GM21390 (cell line): ENCODE measurements at regions not wholly inside any gene's neighbourhood (a gene's known extent, or its start where the extent isn't known, plus 50 kb on each side); places are given as distances from the start of the nearest gene placed in this dataset.
"Not testable (repeated sequence)": the region's sequence is repeated elsewhere in the genome, so short reads cannot be mapped to it uniquely, and the experiment has no call there.

Experiments
- ATAC-seq: cut with Tn5 transposase; IDR thresholded peaks from one replicate; pipeline ENCODE4 v1.9.1; 2021; ENCODE audit not compliant: unreplicated experiment

DNA sequence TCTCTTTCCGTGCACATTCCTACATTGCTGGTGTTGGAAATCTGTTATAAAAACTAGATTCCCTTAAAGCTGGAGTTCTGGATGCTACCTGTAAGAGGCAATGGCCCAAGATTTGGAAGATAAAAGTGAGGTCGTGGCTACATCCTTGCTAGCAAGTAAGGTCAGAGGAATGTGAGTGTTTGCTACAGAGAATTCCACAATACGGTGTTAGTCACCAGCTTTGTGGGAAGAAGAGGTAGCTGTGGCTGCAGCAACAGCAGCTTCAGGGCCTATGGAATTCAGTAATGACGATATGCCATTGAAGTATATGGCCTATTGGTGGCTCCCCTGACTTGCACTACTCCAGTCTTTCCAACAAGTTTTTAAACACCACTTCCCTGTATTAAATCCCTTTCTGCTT, 227.7 kb upstream of the TMEM260 start:
- no peak for ATAC-seq

DNA sequence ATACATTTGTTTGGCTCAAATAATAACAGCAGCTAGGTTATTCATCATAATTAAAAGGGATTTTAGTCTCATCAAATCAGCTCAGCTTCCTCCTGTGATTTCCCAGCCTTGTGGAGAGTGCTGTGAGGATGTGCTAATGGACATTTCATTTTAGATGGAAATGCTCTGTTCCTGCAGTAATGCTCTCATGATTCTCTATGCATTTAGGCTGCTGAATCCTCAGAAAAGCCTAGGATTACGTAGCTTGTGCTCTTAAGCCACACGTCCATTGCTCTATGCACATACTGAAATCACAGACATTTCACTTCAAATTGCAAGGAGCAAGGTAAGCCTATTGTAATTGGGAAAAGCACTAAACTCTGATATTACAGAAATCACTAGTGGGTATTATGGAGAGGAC, 226.6 kb upstream of the TMEM260 start:
- no peak for ATAC-seq

DNA sequence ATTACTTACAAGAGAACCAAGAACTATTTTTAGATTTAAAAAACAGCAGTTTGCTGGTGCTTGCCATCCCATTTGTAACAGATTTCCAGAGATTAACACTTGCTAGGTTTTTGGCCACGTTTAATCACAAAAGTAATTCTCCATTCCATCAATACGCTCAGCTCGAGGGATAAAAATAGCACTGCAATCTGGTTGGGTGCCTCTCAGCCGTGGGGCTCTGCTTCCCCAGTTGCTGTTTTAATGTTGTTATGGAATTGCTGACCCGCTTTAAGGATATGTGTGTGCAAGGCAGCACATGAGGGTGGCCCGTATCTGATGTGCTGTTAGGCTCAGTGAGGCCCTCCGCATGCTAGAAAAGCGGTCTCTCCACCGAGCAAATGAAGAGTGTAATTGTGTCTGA, 222.2 kb upstream of the TMEM260 start:
- ATAC-seq, result no peak

DNA sequence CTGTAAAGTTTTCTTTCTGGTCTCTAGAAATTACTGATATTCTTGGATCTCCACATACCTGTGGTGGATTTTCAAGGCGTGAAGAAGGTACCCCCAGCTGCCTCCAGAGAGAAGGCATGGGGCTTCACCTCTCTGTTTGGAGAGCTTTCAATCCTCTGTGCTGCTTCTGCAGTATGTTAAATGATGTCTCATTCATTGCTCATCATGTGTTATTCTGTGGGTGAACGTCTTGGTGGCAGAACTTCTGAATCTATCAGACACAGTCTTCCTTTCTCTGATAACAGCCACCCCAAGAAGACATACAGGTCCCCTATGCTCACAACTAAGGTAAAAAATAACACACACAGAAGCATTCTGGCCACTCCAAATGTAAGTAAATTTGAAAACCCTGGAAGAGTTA, 221.3 kb upstream of the TMEM260 start:
- no peak for ATAC-seq

DNA sequence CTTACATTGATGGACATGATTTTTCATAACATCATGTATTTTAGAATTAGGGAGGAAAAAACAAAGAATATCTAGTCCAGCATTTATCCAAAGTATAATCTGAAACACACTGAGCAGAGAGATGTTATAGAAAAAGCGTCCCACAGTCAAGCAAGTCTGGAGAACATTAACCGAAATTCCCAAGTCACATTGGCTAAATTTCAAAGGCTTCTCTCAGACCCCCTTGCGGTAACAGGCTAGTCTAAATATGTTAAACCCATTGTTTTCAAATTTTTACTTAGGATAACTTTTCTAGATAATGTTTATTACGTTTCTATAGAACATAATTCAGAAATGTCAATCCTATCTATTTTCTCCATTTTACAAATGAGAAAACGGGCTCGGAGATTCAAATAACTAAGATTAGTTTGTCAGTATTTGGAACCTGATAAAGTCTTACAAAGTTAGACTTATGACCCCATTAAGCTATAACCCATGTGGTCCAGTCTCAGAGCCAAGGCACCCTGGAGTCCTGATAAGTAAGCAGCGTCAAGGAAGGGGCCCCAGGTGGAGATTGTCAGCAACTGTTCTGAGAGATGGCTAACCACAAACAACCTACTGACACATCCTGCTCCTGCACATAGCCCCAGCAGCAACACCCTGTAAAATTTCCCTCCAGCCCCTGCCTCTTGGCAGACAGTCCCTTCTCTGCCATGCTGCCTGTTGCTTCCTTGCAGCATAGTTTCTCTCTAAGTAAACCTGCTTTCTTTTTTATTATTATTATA, 220.6 kb upstream of the TMEM260 start:
- ATAC-seq, result no peak

DNA sequence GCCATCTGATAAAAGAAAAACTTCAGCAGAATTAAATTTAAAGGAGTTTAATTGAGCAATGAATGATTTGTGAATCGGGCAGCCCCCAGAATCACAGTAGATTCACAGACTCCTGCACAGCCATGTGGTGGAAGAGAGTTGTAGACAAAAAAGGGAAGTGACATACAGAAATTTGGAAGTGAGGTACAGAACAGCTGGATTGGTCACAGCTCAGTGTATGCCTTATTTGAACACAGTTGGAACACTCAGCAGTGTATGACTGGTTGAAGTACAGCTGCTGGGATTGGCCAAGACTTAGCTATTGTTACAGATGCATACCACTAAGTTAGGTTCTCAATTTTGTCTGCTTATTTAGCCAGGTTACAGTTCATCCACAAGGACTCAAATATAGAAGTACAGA, 213.9 kb upstream of the TMEM260 start:
- ATAC-seq, result not testable (repeated sequence)

DNA sequence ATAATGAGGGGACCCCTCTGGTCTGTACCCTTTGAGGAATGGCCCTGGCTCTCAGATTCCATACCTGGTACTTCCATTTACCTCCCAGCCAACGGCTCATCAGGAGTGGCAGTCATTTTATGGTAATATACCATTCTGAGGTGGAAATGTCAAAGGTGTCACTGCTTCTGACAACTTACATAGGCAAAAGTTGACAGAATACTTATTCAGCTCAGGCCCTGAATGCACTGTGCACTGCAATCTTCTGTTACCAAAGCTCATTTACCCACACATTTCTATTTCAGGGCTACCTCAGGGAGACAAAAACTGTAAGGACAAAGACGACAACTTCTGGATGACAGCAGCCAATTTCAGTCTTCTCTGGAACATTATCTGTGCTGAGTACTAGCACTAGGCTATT, 212.2 kb upstream of the TMEM260 start:
- no peak for ATAC-seq

DNA sequence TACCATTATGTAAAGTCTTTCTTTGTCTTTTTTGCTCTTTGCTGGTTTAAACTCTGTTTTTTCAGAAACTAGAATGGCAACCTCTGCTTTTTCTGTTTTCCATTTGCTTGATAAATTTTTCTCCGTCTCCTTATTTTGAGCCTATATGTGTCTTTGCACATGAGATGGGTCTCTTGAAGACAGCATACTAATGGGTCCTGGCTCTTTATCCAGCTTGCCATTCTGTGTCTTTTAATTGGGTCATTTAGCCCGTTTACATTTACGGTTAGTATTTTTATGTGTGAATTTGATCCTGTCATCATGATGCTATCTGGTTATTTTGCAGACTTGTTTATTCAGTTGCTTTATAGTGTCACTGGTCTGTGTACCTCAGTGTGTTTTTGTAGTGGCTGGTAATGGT, 207.9 kb upstream of the TMEM260 start:
- ATAC-seq, result no peak

DNA sequence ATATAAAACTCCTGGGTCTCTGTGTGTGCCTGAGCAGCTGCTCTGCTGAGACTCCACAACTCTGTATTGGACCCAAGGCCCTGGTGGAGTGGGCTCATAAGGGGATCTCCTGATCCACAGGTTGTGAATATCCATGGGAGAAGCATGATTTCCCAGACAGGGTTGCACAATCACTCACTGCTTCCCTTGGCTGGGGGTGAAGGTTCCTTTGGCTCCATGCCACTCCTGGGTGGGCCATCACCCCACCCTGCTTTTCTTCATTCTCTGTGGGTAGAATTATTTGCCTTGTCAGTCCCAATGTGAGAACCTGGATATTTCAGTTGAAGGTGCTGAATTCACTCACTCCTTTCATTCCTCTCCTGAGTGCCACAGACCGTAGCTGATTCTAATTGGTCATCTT, 205.2 kb upstream of the TMEM260 start:
- ATAC-seq, result no peak

DNA sequence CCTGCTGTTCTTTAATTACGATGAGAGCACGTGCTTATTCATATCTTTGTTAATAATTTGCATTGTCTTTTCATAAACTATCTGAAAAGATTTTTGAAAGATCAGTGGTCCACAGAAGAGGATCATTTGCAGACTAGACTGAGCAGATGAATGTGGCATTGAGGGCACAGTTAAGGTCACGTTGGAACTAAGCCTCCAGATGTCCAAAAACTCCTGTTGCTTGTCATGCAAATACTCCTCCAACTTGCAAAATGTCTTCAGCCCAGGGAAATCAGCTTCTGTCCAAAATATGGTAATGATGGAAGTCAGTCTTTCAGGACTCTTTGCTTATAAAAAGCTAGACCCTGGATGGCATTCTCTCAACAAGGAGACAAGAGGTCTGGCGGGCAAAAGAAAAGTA, 201.6 kb upstream of the TMEM260 start:
- ATAC-seq, result no peak

DNA sequence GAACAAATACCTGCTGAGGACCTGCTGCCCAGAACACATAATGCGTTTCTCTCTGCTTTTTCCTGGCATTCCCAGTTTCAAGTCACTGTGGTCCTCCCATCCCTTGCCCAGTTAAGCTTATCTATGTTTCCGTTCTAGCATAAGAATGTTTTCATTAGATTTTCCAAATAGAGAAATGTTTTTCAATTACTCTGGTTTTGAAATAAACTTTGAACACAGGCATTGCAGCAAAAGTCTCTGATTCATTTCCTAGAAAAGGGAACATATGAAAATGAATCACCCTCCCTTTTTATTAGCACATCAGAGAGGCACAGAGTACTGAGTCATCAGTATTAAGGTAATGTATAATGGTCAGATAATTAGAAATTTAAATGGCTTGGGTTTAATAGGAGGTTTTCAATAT, 201.1 kb upstream of the TMEM260 start:
- no peak for ATAC-seq

DNA sequence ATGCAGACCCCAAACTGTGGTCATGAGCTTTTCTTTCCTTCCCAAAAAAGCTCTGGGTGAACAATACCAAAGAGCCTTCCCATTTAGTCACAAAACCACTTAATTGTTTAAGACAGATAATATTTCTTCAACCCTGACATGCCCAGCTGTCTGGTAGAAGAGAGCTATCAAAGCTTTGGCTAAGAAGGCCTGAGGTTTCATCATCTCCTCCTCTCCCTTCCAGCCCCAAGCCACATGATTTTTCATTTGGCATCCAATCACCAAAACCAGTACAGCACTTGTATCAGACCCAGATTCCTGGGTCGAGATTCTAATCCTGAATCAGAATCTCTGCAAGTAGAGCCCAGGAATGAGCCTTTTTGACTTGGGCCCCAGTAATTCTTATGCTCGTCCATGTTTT, 199.6 kb upstream of the TMEM260 start:
- no peak for ATAC-seq

DNA sequence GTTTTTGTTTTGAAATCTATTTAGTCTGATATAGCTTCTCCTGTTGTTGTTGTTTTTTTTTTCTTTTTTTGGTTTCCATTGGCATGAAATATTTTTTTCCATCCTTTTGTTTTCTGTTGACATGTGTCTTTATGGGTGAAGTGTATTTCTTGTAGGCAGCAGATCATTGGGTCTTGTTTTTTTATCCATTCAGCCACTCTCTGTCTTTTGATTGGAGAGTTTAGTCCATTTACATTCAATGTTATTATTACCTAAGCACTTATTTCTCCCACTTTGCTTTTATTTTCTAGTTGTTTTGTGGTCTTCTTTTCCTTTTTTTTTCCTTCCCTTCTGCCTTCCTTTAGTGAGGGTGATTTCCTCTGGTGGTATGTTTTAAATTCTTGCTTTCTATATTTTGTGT, 193.6 kb upstream of the TMEM260 start:
- ATAC-seq, result no peak

DNA sequence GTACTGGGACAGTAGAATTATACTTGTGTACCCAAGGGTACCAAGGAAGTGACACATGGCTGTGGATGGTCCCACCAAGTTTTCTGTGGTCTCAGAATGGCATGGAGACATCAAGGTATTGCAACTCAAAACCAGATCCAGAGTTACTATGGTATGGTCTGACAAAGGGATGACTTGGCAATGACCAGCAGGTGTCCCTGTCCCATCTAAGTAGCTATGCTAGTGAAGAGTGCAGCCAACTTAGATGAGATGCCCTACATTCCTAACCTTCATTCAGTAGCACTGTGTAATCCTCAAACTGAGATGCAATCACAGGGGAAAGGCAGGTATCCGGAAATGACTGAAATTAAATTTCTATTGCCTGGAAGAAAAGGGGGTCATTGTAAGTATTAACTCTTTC, 188.7 kb upstream of the TMEM260 start:
- ATAC-seq, result no peak

DNA sequence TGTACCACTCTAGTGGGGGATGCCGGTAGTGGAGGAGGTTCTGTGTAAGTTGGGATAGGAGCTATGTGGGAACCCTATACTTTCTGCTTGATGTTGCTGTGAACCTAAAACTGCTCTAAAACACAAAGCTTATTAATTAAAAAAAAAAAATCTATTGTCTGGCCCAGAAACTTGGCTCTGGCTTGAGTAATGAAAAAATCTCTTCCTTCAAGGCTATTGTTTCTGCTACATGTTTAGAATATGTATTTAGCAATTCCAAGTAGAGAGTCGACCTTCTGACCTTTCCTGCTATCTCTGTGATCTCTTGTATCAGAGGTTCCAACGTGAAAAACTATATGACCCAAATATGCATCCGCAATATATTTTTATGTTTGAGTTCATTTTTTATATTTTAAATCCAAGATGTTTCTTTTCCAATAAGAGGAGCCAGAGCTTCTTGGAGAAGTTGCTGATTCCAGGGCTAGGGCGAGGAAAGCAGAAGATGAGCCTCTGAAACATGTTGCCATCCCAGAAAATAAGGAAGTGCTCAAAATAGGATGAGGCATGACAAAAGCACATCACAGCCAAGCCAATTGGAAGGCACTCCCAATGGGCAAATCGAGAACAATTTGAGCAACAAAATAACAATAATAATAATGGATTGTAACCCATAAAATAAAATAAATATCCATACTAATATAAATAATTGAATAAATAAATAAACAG, 184.6 kb upstream of the TMEM260 start:
- no peak for ATAC-seq

DNA sequence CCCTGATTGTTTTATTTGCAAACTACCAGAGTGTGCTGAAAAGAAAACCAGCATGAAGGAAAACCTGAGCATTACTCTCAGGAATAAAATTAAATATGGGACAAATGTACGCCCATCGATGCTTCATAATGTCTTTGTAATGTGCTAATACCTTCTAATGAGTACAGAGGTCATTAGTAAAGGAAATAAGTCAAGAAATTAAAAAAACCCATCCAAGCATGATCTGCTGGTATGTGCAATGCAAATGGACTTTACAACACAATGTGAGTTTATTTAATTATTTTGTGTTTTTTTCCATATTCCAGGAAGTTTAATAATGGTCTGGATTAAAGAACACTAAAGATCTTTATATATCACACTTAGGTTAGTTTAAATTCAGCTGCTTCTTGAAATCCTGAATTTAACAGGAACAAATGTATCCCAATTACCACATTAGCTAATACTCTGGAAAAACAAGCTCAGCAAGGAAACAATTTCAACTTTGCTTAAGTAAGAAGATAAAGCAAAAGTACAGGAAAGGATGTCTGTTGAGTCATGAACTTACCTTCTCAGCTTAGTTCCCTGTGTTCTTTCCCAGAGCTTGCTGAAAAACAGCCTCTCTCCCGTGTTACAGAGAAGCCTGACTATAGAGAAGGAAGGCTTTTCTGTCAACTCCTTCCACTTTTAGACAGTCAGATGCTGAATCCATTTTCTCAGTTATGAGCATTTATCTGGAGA, 179.3 kb upstream of the TMEM260 start:
- no peak for ATAC-seq

DNA sequence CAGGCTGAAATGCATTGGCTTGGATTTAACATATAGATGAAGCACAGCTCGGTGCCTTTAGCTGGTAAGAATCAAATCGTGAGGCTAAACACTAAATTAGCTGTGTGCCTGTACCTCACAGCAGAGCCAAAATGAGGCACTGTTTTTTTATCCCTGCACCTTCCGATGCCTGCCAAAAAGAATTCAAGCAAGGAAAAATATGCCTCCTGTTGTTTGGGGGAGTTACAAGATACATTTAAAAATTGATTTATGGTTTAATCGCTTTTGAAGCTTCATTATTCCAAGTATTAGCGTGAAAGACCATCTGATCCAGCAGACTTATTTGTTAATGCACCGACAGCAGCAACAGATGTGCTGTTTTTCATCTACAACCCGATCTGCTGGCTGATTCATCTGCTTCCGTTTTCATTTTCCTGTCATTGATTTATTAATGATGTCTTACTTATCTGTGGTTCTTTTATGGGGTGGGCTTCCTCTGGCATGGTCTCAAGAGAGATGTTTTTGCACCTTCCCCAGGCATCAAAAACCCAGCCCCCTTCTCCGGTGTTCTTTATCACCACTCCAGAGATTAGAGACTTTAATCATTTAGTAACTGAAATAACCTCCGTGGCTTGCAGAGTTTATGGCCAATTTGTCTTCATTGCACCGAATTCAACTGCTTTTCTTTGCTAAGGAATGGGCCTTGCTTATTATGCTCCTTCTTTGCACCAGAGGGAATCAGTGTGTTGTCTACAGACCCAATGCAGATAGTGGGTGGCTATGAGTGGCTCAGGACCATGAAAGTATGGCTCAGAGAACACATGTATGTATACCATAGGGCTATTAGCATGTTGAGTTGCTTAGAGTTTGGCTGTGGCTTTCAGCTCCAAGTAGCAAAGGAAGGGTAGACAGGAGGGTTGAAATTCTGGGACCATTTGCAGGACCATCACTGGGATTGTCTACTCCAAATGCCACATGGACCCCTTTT, 166.8 kb upstream of the TMEM260 start:
- no peak for ATAC-seq

DNA sequence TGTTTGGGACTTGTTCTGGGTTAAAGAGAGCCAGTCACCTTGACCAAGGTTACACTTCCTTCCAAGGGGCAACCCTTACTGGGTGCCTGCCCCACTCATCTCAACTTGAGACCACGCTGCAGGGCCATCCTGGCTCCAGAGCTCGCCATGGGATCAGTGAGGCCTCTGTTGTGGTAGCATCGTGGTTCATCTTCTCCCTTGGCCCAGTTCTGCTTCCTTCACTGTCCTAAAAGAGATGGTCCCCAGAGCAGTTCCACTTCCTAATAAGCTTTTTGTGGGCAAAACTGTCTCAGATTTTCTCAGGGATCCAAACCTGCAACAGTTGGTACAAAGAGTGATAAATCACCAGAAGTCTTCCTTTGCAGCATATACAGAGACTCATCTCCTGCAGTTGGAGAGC, 165.9 kb upstream of the TMEM260 start:
- ATAC-seq, result no peak

DNA sequence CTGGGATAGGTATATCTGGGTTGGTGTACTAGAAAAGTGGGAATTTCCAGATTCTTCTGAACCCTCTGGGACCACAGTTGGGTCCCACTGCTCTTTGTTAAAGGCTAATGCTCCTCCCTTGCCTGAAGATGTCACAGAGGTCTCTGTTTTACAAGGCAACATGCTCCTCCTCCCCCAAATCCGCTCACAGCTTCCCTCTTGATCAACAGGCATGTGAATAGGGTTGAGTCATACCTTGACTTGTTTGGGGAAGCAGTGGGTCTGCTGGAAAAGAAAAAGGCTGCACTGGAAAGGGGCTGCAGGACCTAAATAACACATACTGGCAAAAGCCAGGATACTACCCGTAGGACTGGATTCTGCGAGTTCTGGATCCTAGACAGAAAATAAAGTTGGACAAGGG, 165.4 kb upstream of the TMEM260 start:
- no peak for ATAC-seq

DNA sequence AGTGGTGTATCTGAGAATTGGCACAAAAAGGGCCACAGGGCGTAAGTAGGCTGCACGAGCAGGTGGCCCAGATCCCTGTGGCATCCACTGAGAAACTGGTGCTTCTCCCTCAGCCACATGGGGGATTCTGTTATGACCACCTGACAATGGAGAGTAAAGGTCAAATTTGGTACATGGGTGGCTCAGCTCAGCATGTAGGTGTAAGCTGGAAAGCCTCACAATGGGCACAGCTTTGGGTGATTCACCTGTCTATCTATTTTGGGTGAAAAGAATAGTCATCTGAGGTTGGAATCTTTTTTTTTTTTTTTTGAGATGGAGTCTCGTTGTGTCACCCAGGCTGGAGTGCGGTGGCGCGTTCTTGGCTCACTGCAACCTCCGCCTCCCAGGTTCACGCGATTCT, 163.4 kb upstream of the TMEM260 start:
- ATAC-seq, result no peak

DNA sequence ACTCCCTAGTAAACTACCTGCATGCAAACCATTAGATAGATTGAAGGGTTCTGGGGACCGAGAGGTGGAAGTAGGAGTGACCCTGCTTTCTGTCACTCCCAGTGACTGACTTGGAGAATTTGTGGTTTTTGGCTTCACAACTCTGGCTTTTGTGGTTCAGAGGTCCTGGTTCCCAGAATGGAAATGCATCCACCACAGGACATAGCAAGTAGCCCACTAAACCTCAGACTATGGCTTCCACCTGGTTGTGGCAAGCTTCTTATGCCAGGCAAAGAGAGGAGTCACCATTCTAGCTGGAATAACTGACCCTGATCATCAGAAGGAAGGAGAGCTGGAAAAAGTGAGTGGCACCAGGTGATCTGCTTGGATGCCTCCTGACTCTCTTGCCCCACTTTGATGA, 162.4 kb upstream of the TMEM260 start:
- ATAC-seq, result no peak
